ENCODE measurements at regions not wholly inside any gene's neighbourhood (a gene's known extent, or its start where the extent isn't known, plus 50 kb on each side); places are given as distances from the start of the nearest gene placed in this dataset.
"Not testable (repeated sequence)": the region's sequence is repeated elsewhere in the genome, so short reads cannot be mapped to it uniquely, and the experiment has no call there.

DNA sequence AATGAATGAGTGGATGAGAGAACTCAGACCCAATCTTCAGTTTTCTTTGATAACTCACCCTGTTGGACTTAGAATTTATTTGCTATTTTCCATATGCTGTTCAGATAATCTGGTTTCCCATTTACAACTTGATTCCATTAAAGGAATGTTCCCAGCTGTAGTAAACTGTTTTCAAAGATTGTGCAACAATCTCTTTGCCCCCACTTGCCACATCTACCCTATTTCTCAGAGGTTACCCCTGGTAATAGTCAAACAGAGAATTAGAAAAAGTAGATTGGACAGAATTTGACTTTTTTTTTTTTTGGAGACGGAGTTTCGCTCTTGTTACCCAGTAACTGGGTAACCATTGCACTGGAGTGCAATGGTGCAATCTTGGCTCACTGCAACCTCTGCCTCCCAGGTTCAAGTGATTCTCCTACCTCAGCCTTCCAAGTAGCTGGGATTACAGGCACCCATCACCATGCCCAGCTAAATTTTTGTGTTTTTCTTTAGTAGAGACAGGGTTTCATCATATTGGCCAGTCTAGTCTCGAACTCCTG is 93.4 kb upstream of the SIX2 start:
- Histone ChIP-seq H3K27ac (ENCODE audit: low read length) (no peak overlapping the region), H3K4me1 (ENCODE audit: control insufficient read depth, insufficient read depth, low read length) (no peaks in the 10 kb centered on the region), H3K4me3 (ENCODE audit: low read length) (no peak overlapping the region), H3K9me3 (ENCODE audit: control insufficient read depth, low read length) (no peaks in the 10 kb centered on the region), H3K27me3 (ENCODE audit: control insufficient read depth, insufficient read depth) (no peaks in the 10 kb centered on the region)
- DNase-seq: no peak
- no peak for ATAC-seq
- intact Hi-C loops (cut with DNase I): no loop called here
- 92% methylated on average over 3 of the region's 3 CpGs for WGBS

DNA sequence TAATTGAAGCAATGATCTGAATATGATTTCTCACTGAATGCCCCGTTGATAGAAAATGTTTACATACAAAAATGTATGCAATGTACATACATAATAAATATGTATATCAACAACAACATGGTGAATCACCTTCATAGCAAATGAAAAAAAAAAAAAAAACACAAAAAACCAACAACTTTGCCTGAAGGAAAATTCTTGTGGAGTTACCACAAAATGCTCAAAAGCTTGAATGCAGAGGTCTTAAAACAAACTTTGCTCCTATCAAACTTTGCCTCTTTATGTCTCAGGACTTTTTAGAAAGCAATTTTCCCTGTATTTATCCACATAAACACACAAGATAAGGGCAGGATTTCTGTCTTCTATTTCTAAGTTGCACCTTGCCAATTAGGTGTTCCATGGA is 92.9 kb upstream of the SIX2 start:
- Histone ChIP-seq H3K4me3 (ENCODE audit: low read length) (no peak overlapping the region), H3K4me1 (ENCODE audit: control insufficient read depth, insufficient read depth, low read length) (no peaks in the 10 kb centered on the region), H3K9me3 (ENCODE audit: control insufficient read depth, low read length) (no peaks in the 10 kb centered on the region), H3K27ac (ENCODE audit: low read length) (no peak overlapping the region), H3K27me3 (ENCODE audit: control insufficient read depth, insufficient read depth) (no peaks in the 10 kb centered on the region)
- 72% methylated on average over 1 of the region's 1 CpG for WGBS
- no peak for DNase-seq
- intact Hi-C loops (cut with DNase I): no loop called here
- ATAC-seq: no peak

DNA sequence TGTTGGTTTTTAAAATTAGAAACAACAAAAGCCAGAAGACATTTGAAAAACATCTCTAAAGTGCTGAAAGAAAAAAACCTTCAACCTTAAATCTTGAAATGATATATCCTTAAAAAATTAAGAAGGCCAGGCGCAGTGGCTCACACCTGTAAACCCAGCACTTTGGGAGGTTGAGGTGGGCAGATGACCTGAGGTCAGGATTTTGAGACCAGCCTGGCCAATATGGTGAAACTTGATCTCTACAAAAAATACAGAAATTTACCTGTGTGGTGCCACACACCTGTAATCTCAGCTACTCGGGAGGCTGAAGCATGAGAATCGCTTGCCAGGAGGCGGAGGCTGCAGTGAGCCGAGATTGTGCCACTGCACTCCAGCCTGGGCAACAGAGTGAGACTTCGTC is 87.7 kb upstream of the SIX2 start:
- ATAC-seq (no peak), DNase-seq (no peak)
- H3K27ac ChIP-seq (ENCODE audit: low read length): no peak overlapping the region
- 92% methylated on average over 6 of the region's 6 CpGs for WGBS
- H3K4me1 ChIP-seq (ENCODE audit: control insufficient read depth, insufficient read depth, low read length): no peaks in the 10 kb centered on the region
- H3K4me3 ChIP-seq (ENCODE audit: low read length): no peak overlapping the region
- H3K9me3 ChIP-seq (ENCODE audit: control insufficient read depth, low read length): no peaks in the 10 kb centered on the region
- no peaks in the 10 kb centered on the region for H3K27me3 ChIP-seq (ENCODE audit: control insufficient read depth, insufficient read depth)
- intact Hi-C loops (cut with DNase I): no loop called here

DNA sequence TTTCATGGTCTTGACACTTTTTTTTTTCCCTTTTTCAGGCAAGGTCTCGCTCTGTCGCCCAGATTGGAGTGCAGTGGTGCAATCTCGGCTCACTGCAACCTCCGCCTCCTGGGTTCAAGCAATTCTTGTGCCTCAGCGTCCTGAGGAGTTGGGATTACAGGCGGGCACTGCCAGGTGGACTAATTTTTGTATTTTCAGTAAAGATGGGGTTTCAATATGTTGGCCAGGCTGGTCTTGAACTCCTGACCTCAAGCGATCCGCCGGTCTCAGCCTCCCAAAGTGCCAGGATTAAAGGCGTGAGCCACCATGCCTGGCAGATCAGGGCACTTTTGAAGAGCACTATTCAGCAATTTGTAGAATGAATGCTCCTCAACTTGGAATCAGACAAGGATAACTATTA is 86.8 kb upstream of the SIX2 start:
- DNase-seq; H3K9me3 ChIP-seq (ENCODE audit: control insufficient read depth, low read length); H3K4me3 ChIP-seq (ENCODE audit: low read length); H3K27ac ChIP-seq (ENCODE audit: low read length); H3K4me1 ChIP-seq (ENCODE audit: control insufficient read depth, insufficient read depth, low read length); intact Hi-C loops (cut with DNase I); H3K27me3 ChIP-seq (ENCODE audit: control insufficient read depth, insufficient read depth); ATAC-seq: not testable (repeated sequence)
- 91% methylated on average over 10 of the region's 10 CpGs for WGBS

DNA sequence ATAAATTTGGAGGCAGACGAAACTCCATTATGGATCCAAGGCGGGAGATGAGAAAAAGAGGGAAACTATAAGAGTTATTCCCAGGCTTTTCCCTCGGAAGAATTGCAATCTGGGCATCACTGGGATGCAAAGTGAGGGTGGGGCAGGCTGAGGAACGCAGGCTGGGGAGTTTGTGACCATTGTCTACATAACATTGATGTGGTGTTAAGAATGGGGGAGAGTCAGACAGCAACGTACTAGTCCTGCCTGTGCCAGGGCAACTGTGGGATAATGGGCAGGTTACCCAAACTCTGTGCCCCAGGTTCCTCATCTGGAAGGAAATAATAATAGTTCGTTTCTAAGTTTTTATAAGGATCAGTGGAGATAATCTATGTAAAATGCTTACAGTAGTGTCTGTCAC is 84.4 kb upstream of the SIX2 start:
- no peak overlapping the region for H3K4me3 ChIP-seq (ENCODE audit: low read length)
- H3K9me3 ChIP-seq (ENCODE audit: control insufficient read depth, low read length): no peaks in the 10 kb centered on the region
- intact Hi-C loops (cut with DNase I): no loop called here
- DNase-seq: no peak
- no peaks in the 10 kb centered on the region for H3K4me1 ChIP-seq (ENCODE audit: control insufficient read depth, insufficient read depth, low read length)
- no peak overlapping the region for H3K27ac ChIP-seq (ENCODE audit: low read length)
- WGBS: 61% methylated on average over 6 of the region's 6 CpGs
- no peaks in the 10 kb centered on the region for H3K27me3 ChIP-seq (ENCODE audit: control insufficient read depth, insufficient read depth)
- ATAC-seq: no peak

DNA sequence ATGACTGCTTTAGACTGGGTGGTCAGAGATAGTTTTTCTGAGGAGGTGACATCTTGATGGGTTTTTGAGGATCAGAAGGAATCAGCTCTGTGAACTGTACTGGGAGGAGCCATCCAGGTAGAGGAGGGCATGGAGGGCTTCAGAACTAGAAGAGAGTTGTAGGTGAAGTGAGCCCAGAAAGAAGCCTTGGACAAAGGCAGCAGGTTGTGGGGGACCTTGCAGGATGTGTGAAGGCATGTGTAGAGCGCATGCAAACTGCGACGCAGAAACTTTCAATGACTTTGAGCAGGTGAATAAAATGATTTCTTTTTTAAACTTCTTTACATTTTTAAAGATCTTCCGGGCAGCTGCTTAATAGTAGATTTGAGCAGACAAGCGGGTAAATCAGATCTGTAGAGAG is 83.9 kb upstream of the SIX2 start:
- Histone ChIP-seq H3K4me3 (ENCODE audit: low read length) (no peak overlapping the region), H3K27me3 (ENCODE audit: control insufficient read depth, insufficient read depth) (no peaks in the 10 kb centered on the region), H3K9me3 (ENCODE audit: control insufficient read depth, low read length) (no peaks in the 10 kb centered on the region), H3K27ac (ENCODE audit: low read length) (no peak overlapping the region), H3K4me1 (ENCODE audit: control insufficient read depth, insufficient read depth, low read length) (no peaks in the 10 kb centered on the region)
- DNase-seq (no peak), ATAC-seq (no peak)
- intact Hi-C loops (cut with DNase I): no loop called here
- 95% methylated on average over 5 of the region's 5 CpGs for WGBS

DNA sequence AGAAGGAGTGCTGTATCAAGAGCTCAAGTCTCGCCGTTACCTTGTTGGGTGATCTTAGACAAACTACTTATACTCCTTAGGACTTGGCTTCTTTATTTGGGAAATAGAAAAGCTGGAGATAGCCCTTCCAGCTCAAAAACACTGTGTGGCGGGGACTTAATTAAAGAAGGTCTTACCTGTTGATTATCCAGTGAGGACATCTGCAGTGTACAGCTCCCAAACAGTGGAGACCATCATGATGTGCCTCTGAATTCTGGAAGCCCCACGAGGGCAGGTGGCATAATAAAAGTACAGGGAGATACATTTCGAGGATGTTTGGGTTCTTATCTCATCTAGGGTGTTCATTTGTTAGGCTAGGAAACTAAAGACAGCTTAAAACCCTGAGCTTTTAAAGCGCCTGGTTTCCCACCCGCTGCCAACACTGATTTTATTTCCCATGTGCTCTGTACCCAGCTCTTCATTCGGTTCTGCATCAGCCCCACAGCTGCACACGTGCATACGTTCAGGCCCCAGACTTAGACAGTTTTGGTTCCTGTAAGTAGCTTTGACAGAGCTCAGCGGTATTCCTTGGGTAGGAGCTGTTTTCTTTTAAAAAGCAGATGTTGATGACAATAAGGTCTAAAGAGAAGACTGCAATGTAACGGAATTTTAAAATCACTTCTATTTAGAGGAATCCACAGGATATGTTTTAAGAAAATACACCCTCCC is 80.5 kb upstream of the SIX2 start:
- no peaks in the 10 kb centered on the region for H3K4me1 ChIP-seq (ENCODE audit: control insufficient read depth, insufficient read depth, low read length)

DNA sequence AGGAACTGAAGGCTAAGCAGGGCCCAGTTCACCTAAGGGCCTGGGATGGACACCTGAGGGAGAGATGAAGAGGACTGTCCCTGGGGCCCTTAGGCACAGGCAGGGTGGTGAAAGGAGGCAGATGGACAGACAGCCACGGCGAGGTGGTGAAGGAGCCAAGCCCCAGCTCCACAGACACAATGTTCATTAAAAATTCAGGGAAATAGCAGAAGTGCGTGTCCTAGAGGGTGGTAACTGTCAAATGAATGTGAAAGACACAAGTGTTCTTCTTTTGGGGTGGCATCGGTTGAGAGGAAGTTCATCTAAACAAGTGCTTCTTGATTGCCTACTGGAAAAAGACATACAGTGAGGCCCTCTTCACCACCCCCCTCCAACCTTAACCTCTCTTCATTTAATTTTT is 76.2 kb upstream of the SIX2 start:
- ATAC-seq (no peak), DNase-seq (no peak)
- Histone ChIP-seq H3K4me1 (ENCODE audit: control insufficient read depth, insufficient read depth, low read length) (no peaks in the 10 kb centered on the region), H3K27me3 (ENCODE audit: control insufficient read depth, insufficient read depth) (no peaks in the 10 kb centered on the region), H3K4me3 (ENCODE audit: low read length) (no peak overlapping the region), H3K27ac (ENCODE audit: low read length) (no peak overlapping the region), H3K9me3 (ENCODE audit: control insufficient read depth, low read length) (no peaks in the 10 kb centered on the region)
- WGBS: 85% methylated on average over 4 of the region's 4 CpGs
- intact Hi-C loops (cut with DNase I): no loop called here

More for the DNA sequence above, 80.5 kb upstream of the SIX2 start:
- WGBS: 75% methylated on average over 12 of the region's 12 CpGs
- ATAC-seq (no peak), DNase-seq (no peak)
- Histone ChIP-seq H3K9me3 (ENCODE audit: control insufficient read depth, low read length) (no peaks in the 10 kb centered on the region), H3K27me3 (ENCODE audit: control insufficient read depth, insufficient read depth) (no peaks in the 10 kb centered on the region), H3K27ac (ENCODE audit: low read length) (no peak overlapping the region), H3K4me3 (ENCODE audit: low read length) (no peak overlapping the region)
- intact Hi-C loops (cut with DNase I): no loop called here

DNA sequence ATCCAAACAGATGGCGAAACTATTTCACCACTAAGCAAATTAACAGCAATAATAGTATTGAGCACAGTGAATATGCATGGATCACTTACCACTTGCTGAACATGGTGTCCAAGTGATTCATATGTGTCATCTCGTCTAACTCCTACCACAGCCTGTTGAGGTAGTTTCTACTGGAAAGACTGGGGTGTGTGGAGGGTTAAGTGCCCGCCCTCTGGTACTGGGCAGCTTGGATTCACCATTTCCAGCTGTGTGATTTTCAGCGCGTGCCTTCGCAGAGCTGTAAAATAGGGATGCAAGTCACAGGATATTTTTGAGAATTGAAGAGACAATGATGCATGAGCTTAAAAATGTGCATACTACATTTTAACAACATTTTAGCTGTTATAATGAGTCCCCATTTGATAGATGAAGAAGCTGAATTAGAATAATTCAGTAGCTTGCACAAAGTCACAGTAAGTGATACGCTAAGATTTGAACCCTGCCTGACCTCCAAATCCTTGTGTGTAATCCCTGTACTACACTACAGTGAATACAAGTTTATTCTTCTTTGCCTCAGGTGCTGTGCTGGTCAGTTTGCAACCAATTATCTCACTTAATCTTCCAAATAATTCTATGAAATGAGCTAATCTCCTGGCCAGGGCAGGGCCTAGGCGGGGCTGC is 75.2 kb upstream of the SIX2 start:
- Histone ChIP-seq H3K4me3 (ENCODE audit: low read length) (no peak overlapping the region), H3K9me3 (ENCODE audit: control insufficient read depth, low read length) (no peaks in the 10 kb centered on the region), H3K27ac (ENCODE audit: low read length) (no peak overlapping the region), H3K4me1 (ENCODE audit: control insufficient read depth, insufficient read depth, low read length) (no peaks in the 10 kb centered on the region), H3K27me3 (ENCODE audit: control insufficient read depth, insufficient read depth) (no peaks in the 10 kb centered on the region)
- DNase-seq (no peak), ATAC-seq (no peak)
- 75% methylated on average over 8 of the region's 8 CpGs for WGBS
- intact Hi-C loops (cut with DNase I): no loop called here

DNA sequence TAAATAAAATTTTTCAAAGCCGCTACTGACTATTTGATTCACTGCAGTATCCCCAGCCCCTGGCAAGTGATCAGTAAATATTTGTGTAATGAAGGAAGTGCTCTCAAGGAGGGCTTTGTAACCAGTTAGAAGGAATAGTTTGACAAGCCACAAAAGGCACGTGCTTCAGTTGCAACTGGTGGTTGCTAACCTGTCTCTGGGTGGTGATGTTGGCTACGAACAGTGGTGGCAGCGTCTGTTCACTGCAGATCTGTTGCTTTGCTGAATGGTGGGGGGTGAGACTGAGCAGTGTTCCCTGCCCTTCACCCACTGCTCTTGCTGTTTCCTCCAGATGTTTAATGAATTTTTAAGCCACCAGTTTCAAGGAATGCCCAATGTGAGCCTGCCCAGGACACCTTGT is 73.9 kb upstream of the SIX2 start:
- intact Hi-C loops (cut with DNase I): no loop called here
- H3K27me3 ChIP-seq (ENCODE audit: control insufficient read depth, insufficient read depth): no peaks in the 10 kb centered on the region
- WGBS: 48% methylated on average over 4 of the region's 4 CpGs
- DNase-seq (no peak), ATAC-seq (no peak)
- H3K4me3 ChIP-seq (ENCODE audit: low read length): no peak overlapping the region
- no peaks in the 10 kb centered on the region for H3K4me1 ChIP-seq (ENCODE audit: control insufficient read depth, insufficient read depth, low read length)
- H3K9me3 ChIP-seq (ENCODE audit: control insufficient read depth, low read length): no peaks in the 10 kb centered on the region
- no peak overlapping the region for H3K27ac ChIP-seq (ENCODE audit: low read length)

DNA sequence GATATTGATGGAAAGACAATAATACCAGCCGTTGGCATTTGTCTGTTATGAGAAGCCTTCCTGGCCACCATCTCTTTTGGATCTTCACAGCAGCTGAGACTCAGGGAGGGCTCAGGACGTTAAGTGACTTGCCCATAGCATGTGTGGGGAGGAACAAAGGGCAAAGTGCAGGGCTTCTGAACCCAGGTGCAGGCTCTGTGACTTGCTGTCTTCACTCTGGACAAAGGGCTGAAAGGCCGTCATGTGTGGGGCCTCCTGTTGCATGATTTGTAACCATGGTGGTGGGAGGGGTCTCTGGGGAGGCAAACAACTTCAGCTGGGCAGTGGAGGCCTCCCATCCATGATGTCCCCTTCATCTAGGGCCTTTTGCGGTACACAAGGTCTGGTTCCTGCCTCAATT is 65.5 kb upstream of the SIX2 start:
- Histone ChIP-seq H3K27me3 (ENCODE audit: control insufficient read depth, insufficient read depth) (no peaks in the 10 kb centered on the region), H3K4me1 (ENCODE audit: control insufficient read depth, insufficient read depth, low read length) (no peaks in the 10 kb centered on the region), H3K27ac (ENCODE audit: low read length) (no peak overlapping the region), H3K9me3 (ENCODE audit: control insufficient read depth, low read length) (no peaks in the 10 kb centered on the region), H3K4me3 (ENCODE audit: low read length) (no peak overlapping the region)
- 79% methylated on average over 4 of the region's 4 CpGs for WGBS
- intact Hi-C loops (cut with DNase I): no loop called here
- no peak for DNase-seq
- no peak for ATAC-seq
